ENCODE measurements at regions not wholly inside any gene's neighbourhood (a gene's known extent, or its start where the extent isn't known, plus 50 kb on each side); places are given as distances from the start of the nearest gene placed in this dataset.

GRCh38 chr7:120123528-120123927, 149.4 kb upstream of the KCND2 start:
- no peak for TF ChIP-seq POLR2A (IDR thresholded peaks at IDR 0.05; ENCODE audit: low read depth, low read length)
- no peak for TF ChIP-seq POLR2AphosphoS5 (IDR thresholded peaks at IDR 0.05; ENCODE audit: low read depth, low read length)
- no peak for TF ChIP-seq TAF1 (IDR thresholded peaks at IDR 0.05; ENCODE audit: low read depth, low read length)
- no peak for TF ChIP-seq SPI1 (IDR thresholded peaks at IDR 0.05; ENCODE audit: low read depth, low read length)
- TF ChIP-seq PAX5 (IDR thresholded peaks at IDR 0.05; ENCODE audit: insufficient read depth, low read length, severe bottlenecking) = no peak
- TF ChIP-seq POU2F2 (IDR thresholded peaks at IDR 0.05; ENCODE audit: low read depth, low read length) = no peak
